Stimulated activated CD4-positive, alpha-beta T cell treated with anti-CD3 and anti-CD28 coated beads, Interleukin-12 subunit alpha, Interleukin-12 subunit beta, amount 100 ng/mL, for 4 hours (primary cell): ENCODE measurements at regions not wholly inside any gene's neighbourhood (a gene's known extent, or its start where the extent isn't known, plus 50 kb on each side); places are given as distances from the start of the nearest gene placed in this dataset.

ENCODE experiments used
- DNase-seq: peaks from one replicate; pipeline ENCODE4 v3.0.0-alpha.2; 2020

- DNase-seq, result no peak
These were observed 189.1 kb downstream of the BMP2 start for GRCh38 chr20:6956574-6956973.

GRCh38 chr20:6959900-6960312, 192.4 kb downstream of the BMP2 start:
- no peak for DNase-seq

GRCh38 chr20:6966721-6967120, 199.2 kb downstream of the BMP2 start:
- no peak for DNase-seq

GRCh38 chr20:6974838-6975237, 207.4 kb downstream of the BMP2 start:
- no peak for DNase-seq

GRCh38 chr20:6975311-6975710, 207.8 kb downstream of the BMP2 start:
- no peak for DNase-seq

GRCh38 chr20:6976106-6976900, 208.8 kb downstream of the BMP2 start:
- DNase-seq, result no peak

GRCh38 chr20:6979621-6980020, 212.1 kb downstream of the BMP2 start:
- DNase-seq, result no peak

GRCh38 chr20:6993011-6993410, 225.5 kb downstream of the BMP2 start:
- no peak for DNase-seq

GRCh38 chr20:6993511-6993910, 226.0 kb downstream of the BMP2 start:
- DNase-seq, result no peak

- DNase-seq, result no peak
These were observed 227.0 kb downstream of the BMP2 start for GRCh38 chr20:6994452-6994851.

- DNase-seq, result no peak
These were observed 231.4 kb downstream of the BMP2 start for GRCh38 chr20:6998909-6999308.

GRCh38 chr20:6999381-6999780, 231.9 kb downstream of the BMP2 start:
- DNase-seq, result no peak

GRCh38 chr20:7003598-7003997, 236.1 kb downstream of the BMP2 start:
- no peak for DNase-seq

GRCh38 chr20:7004801-7005200, 237.3 kb downstream of the BMP2 start:
- DNase-seq, result no peak

- no peak for DNase-seq
These were observed 243.0 kb downstream of the BMP2 start for GRCh38 chr20:7010527-7010926.

- DNase-seq, result no peak
These were observed 247.8 kb downstream of the BMP2 start for GRCh38 chr20:7015257-7015656.

- no peak for DNase-seq
These were observed 255.1 kb downstream of the BMP2 start for GRCh38 chr20:7022597-7022996.

- DNase-seq, result no peak
These were observed 258.1 kb downstream of the BMP2 start for GRCh38 chr20:7025635-7026034.

- DNase-seq, result no peak
These were observed 261.5 kb downstream of the BMP2 start for GRCh38 chr20:7029019-7029418.

GRCh38 chr20:7031222-7031621, 263.7 kb downstream of the BMP2 start:
- DNase-seq, result no peak

GRCh38 chr20:7038029-7038428, 270.5 kb downstream of the BMP2 start:
- DNase-seq, result no peak

- DNase-seq, result no peak
These were observed 290.1 kb downstream of the BMP2 start for GRCh38 chr20:7057611-7058010.

- DNase-seq, result no peak
These were observed 311.3 kb downstream of the BMP2 start for GRCh38 chr20:7078804-7079203.

GRCh38 chr20:7080472-7080871, 313.0 kb downstream of the BMP2 start:
- no peak for DNase-seq

- DNase-seq, result no peak
These were observed 318.0 kb downstream of the BMP2 start for GRCh38 chr20:7085467-7085866.
